ENCODE measurements at regions not wholly inside any gene's neighbourhood (a gene's known extent, or its start where the extent isn't known, plus 50 kb on each side); places are given as distances from the start of the nearest gene placed in this dataset.
"Not testable (repeated sequence)": the region's sequence is repeated elsewhere in the genome, so short reads cannot be mapped to it uniquely, and the experiment has no call there.

GRCh38 chr7:97310-97841 is 95.0 kb upstream of the FAM20C start:
- Histone ChIP-seq H3K9me3 (ENCODE audit: control insufficient read depth in 2 of 2, low read length in 2 of 2) (no peaks in the 10 kb centered on the region), H3K36me3 (ENCODE audit: control insufficient read depth in 2 of 2, insufficient read depth in 2 of 2, low read length in 2 of 2) (no peaks in the 10 kb centered on the region), H3K4me1 (ENCODE audit: control insufficient read depth in 2 of 2, insufficient read depth in 2 of 2, low read length in 2 of 2) (no peaks in the 10 kb centered on the region), H3K9ac (ENCODE audit: low read depth in 1 of 2, low read length in 2 of 2) (no peak overlapping the region), H3K4me3 (ENCODE audit: low read length in 2 of 2) (no peak overlapping the region), H3K27ac (ENCODE audit: low read depth in 2 of 2, low read length in 2 of 2) (no peak overlapping the region), H3K27me3 (ENCODE audit: control insufficient read depth in 2 of 2, insufficient read depth in 2 of 2, low read length in 2 of 2) (no peaks in the 10 kb centered on the region)

- no peak overlapping the region for H3K27ac ChIP-seq (ENCODE audit: low read depth in 2 of 2, low read length in 2 of 2)
- no peaks in the 10 kb centered on the region for H3K9me3 ChIP-seq (ENCODE audit: control insufficient read depth in 2 of 2, low read length in 2 of 2)
- no peaks in the 10 kb centered on the region for H3K4me1 ChIP-seq (ENCODE audit: control insufficient read depth in 2 of 2, insufficient read depth in 2 of 2, low read length in 2 of 2)
- H3K9ac ChIP-seq (ENCODE audit: low read depth in 1 of 2, low read length in 2 of 2) = no peak overlapping the region
- H3K36me3 ChIP-seq (ENCODE audit: control insufficient read depth in 2 of 2, insufficient read depth in 2 of 2, low read length in 2 of 2) = no peaks in the 10 kb centered on the region
- no peak overlapping the region for H3K4me3 ChIP-seq (ENCODE audit: low read length in 2 of 2)
- no peaks in the 10 kb centered on the region for H3K27me3 ChIP-seq (ENCODE audit: control insufficient read depth in 2 of 2, insufficient read depth in 2 of 2, low read length in 2 of 2)
These were observed 91.0 kb upstream of the FAM20C start for GRCh38 chr7:101146-102046.

- Histone ChIP-seq H3K9ac (ENCODE audit: low read depth in 1 of 2, low read length in 2 of 2) (no peak overlapping the region), H3K4me1 (ENCODE audit: control insufficient read depth in 2 of 2, insufficient read depth in 2 of 2, low read length in 2 of 2) (no peaks in the 10 kb centered on the region), H3K4me3 (ENCODE audit: low read length in 2 of 2) (no peak overlapping the region), H3K9me3 (ENCODE audit: control insufficient read depth in 2 of 2, low read length in 2 of 2) (no peaks in the 10 kb centered on the region), H3K27ac (ENCODE audit: low read depth in 2 of 2, low read length in 2 of 2) (no peak overlapping the region), H3K36me3 (ENCODE audit: control insufficient read depth in 2 of 2, insufficient read depth in 2 of 2, low read length in 2 of 2) (no peaks in the 10 kb centered on the region), H3K27me3 (ENCODE audit: control insufficient read depth in 2 of 2, insufficient read depth in 2 of 2, low read length in 2 of 2) (no peaks in the 10 kb centered on the region)
These were observed 90.2 kb upstream of the FAM20C start for GRCh38 chr7:102047-102711.

GRCh38 chr7:102721-103120 is 89.7 kb upstream of the FAM20C start:
- H3K27me3 ChIP-seq (ENCODE audit: control insufficient read depth in 2 of 2, insufficient read depth in 2 of 2, low read length in 2 of 2) = no peaks in the 10 kb centered on the region
- H3K4me1 ChIP-seq (ENCODE audit: control insufficient read depth in 2 of 2, insufficient read depth in 2 of 2, low read length in 2 of 2) = no peaks in the 10 kb centered on the region
- H3K4me3 ChIP-seq (ENCODE audit: low read length in 2 of 2) = no peak overlapping the region
- H3K9ac ChIP-seq (ENCODE audit: low read depth in 1 of 2, low read length in 2 of 2) = no peak overlapping the region
- H3K9me3 ChIP-seq (ENCODE audit: control insufficient read depth in 2 of 2, low read length in 2 of 2) = no peaks in the 10 kb centered on the region
- H3K36me3 ChIP-seq (ENCODE audit: control insufficient read depth in 2 of 2, insufficient read depth in 2 of 2, low read length in 2 of 2) = no peaks in the 10 kb centered on the region
- H3K27ac ChIP-seq (ENCODE audit: low read depth in 2 of 2, low read length in 2 of 2) = no peak overlapping the region

- H3K4me3 ChIP-seq (ENCODE audit: low read length in 2 of 2); H3K9me3 ChIP-seq (ENCODE audit: control insufficient read depth in 2 of 2, low read length in 2 of 2); H3K4me1 ChIP-seq (ENCODE audit: control insufficient read depth in 2 of 2, insufficient read depth in 2 of 2, low read length in 2 of 2); H3K27me3 ChIP-seq (ENCODE audit: control insufficient read depth in 2 of 2, insufficient read depth in 2 of 2, low read length in 2 of 2); H3K27ac ChIP-seq (ENCODE audit: low read depth in 2 of 2, low read length in 2 of 2); H3K36me3 ChIP-seq (ENCODE audit: control insufficient read depth in 2 of 2, insufficient read depth in 2 of 2, low read length in 2 of 2); H3K9ac ChIP-seq (ENCODE audit: low read depth in 1 of 2, low read length in 2 of 2): not testable (repeated sequence)
These were observed 88.4 kb upstream of the FAM20C start for GRCh38 chr7:103981-104380.

- H3K9ac ChIP-seq (ENCODE audit: low read depth in 1 of 2, low read length in 2 of 2) = no peak overlapping the region
- no peaks in the 10 kb centered on the region for H3K27me3 ChIP-seq (ENCODE audit: control insufficient read depth in 2 of 2, insufficient read depth in 2 of 2, low read length in 2 of 2)
- H3K9me3 ChIP-seq (ENCODE audit: control insufficient read depth in 2 of 2, low read length in 2 of 2) = no peaks in the 10 kb centered on the region
- H3K36me3 ChIP-seq (ENCODE audit: control insufficient read depth in 2 of 2, insufficient read depth in 2 of 2, low read length in 2 of 2) = no peaks in the 10 kb centered on the region
- no peak overlapping the region for H3K27ac ChIP-seq (ENCODE audit: low read depth in 2 of 2, low read length in 2 of 2)
- H3K4me1 ChIP-seq (ENCODE audit: control insufficient read depth in 2 of 2, insufficient read depth in 2 of 2, low read length in 2 of 2) = no peaks in the 10 kb centered on the region
- no peak overlapping the region for H3K4me3 ChIP-seq (ENCODE audit: low read length in 2 of 2)
These were observed 87.4 kb upstream of the FAM20C start for GRCh38 chr7:105002-105401.

GRCh38 chr7:106356-106755 is 86.0 kb upstream of the FAM20C start:
- Histone ChIP-seq H3K36me3 (ENCODE audit: control insufficient read depth in 2 of 2, insufficient read depth in 2 of 2, low read length in 2 of 2) (no peaks in the 10 kb centered on the region), H3K27me3 (ENCODE audit: control insufficient read depth in 2 of 2, insufficient read depth in 2 of 2, low read length in 2 of 2) (no peaks in the 10 kb centered on the region), H3K9me3 (ENCODE audit: control insufficient read depth in 2 of 2, low read length in 2 of 2) (no peaks in the 10 kb centered on the region), H3K4me1 (ENCODE audit: control insufficient read depth in 2 of 2, insufficient read depth in 2 of 2, low read length in 2 of 2) (no peaks in the 10 kb centered on the region), H3K4me3 (ENCODE audit: low read length in 2 of 2) (no peak overlapping the region), H3K27ac (ENCODE audit: low read depth in 2 of 2, low read length in 2 of 2) (no peak overlapping the region), H3K9ac (ENCODE audit: low read depth in 1 of 2, low read length in 2 of 2) (no peak overlapping the region)

GRCh38 chr7:107233-107632 is 85.1 kb upstream of the FAM20C start:
- Histone ChIP-seq H3K27me3 (ENCODE audit: control insufficient read depth in 2 of 2, insufficient read depth in 2 of 2, low read length in 2 of 2) (no peaks in the 10 kb centered on the region), H3K4me3 (ENCODE audit: low read length in 2 of 2) (no peak overlapping the region), H3K36me3 (ENCODE audit: control insufficient read depth in 2 of 2, insufficient read depth in 2 of 2, low read length in 2 of 2) (no peaks in the 10 kb centered on the region), H3K9me3 (ENCODE audit: control insufficient read depth in 2 of 2, low read length in 2 of 2) (no peaks in the 10 kb centered on the region), H3K9ac (ENCODE audit: low read depth in 1 of 2, low read length in 2 of 2) (no peak overlapping the region), H3K4me1 (ENCODE audit: control insufficient read depth in 2 of 2, insufficient read depth in 2 of 2, low read length in 2 of 2) (no peaks in the 10 kb centered on the region), H3K27ac (ENCODE audit: low read depth in 2 of 2, low read length in 2 of 2) (no peak overlapping the region)

- Histone ChIP-seq H3K9ac (ENCODE audit: low read depth in 1 of 2, low read length in 2 of 2) (no peak overlapping the region), H3K36me3 (ENCODE audit: control insufficient read depth in 2 of 2, insufficient read depth in 2 of 2, low read length in 2 of 2) (no peaks in the 10 kb centered on the region), H3K4me3 (ENCODE audit: low read length in 2 of 2) (no peak overlapping the region), H3K27me3 (ENCODE audit: control insufficient read depth in 2 of 2, insufficient read depth in 2 of 2, low read length in 2 of 2) (no peaks in the 10 kb centered on the region), H3K27ac (ENCODE audit: low read depth in 2 of 2, low read length in 2 of 2) (no peak overlapping the region), H3K4me1 (ENCODE audit: control insufficient read depth in 2 of 2, insufficient read depth in 2 of 2, low read length in 2 of 2) (no peaks in the 10 kb centered on the region), H3K9me3 (ENCODE audit: control insufficient read depth in 2 of 2, low read length in 2 of 2) (no peaks in the 10 kb centered on the region)
These were observed 84.5 kb upstream of the FAM20C start for GRCh38 chr7:107907-108306.

- Histone ChIP-seq H3K9ac (ENCODE audit: low read depth in 1 of 2, low read length in 2 of 2) (no peak overlapping the region), H3K9me3 (ENCODE audit: control insufficient read depth in 2 of 2, low read length in 2 of 2) (no peaks in the 10 kb centered on the region), H3K36me3 (ENCODE audit: control insufficient read depth in 2 of 2, insufficient read depth in 2 of 2, low read length in 2 of 2) (no peaks in the 10 kb centered on the region), H3K27ac (ENCODE audit: low read depth in 2 of 2, low read length in 2 of 2) (no peak overlapping the region), H3K27me3 (ENCODE audit: control insufficient read depth in 2 of 2, insufficient read depth in 2 of 2, low read length in 2 of 2) (no peaks in the 10 kb centered on the region), H3K4me1 (ENCODE audit: control insufficient read depth in 2 of 2, insufficient read depth in 2 of 2, low read length in 2 of 2) (no peaks in the 10 kb centered on the region), H3K4me3 (ENCODE audit: low read length in 2 of 2) (no peak overlapping the region)
These were observed 83.3 kb upstream of the FAM20C start for GRCh38 chr7:109094-109493.
